Ovary (tissue), 7 donors: ENCODE measurements at regions not wholly inside any gene's neighbourhood (a gene's known extent, or its start where the extent isn't known, plus 50 kb on each side); places are given as distances from the start of the nearest gene placed in this dataset.

Experiments used
- DNase-seq, 5 donors: peaks; one replicate each; pipeline ENCODE4 v3.0.0-alpha.2; 2019 to 2020
- H3K27ac ChIP-seq, 2 donors: fragments of 200-600 bp; one replicate each; pipeline versions ENCODE4 v1.5.1 to v1.8.0; 2019 to 2022
- H3K27me3 ChIP-seq: fragments of 200-600 bp; one replicate; pipeline ENCODE4 v1.8.0; 2022
- H3K36me3 ChIP-seq: fragments of 200-600 bp; sonication (generic); one replicate; pipeline ENCODE4 v1.5.1; 2019
- H3K4me1 ChIP-seq: one replicate; pipeline ENCODE4 v1.8.1; 2013; ENCODE audit warnings: mild to moderate bottlenecking, moderate library complexity; ENCODE audit not compliant: insufficient read depth
- H3K4me3 ChIP-seq: fragments of 200-600 bp; sonication (generic); one replicate; pipeline ENCODE4 v1.5.1; 2017
- H3K9me3 ChIP-seq, 2 donors: fragments of 200-600 bp in 1 of 2; sonication (generic) in 1 of 2; one replicate each; pipeline versions ENCODE4 v1.5.1 to v1.8.1; 2013 to 2019; ENCODE audit warnings: mild to moderate bottlenecking in 1 of 2, moderate library complexity in 1 of 2
- CTCF ChIP-seq, 3 donors: fragments of 450-650 bp in 2 of 3; fragments of 200-600 bp in 1 of 3; IDR thresholded peaks; one replicate each; pipeline versions ENCODE4 v1.5.1 to v1.8.0; 2016 to 2022; ENCODE audit warnings: antibody characterized with exemption in 3 of 3, mild to moderate bottlenecking in 1 of 3
- EP300 ChIP-seq: sonication (generic); formaldehyde crosslinking; IDR thresholded peaks from one replicate; pipeline ENCODE4 v1.6.1; 2017; ENCODE audit warnings: antibody characterized with exemption
- POLR2A ChIP-seq: fragments of 450-650 bp; IDR thresholded peaks from one replicate; pipeline ENCODE4 v1.6.1; 2017; ENCODE audit warnings: antibody characterized with exemption, mild to moderate bottlenecking, moderate library complexity
- WGBS, 3 donors: extraction: QIAGEN DNeasy Blood & Tissue Kit in 1 of 3; methylation state at CpG; one replicate each; pipeline versions ENCODE4 v1.1.5 to v1.1.7; 2013 to 2017; 5-methylcytosine and 5-hydroxymethylcytosine counted together
- intact Hi-C, 4 donors: fragments of 100-400 bp; cut with DNase I; formaldehyde crosslinking; loops; one replicate each; pipeline versions ENCODE4 v1.11.0 to v1.15.1; 2022 to 2023
- donor health status: DM: no; HTN: no; CAD: no; lungs with moderate emphysema.
- donor health status: DM: no; HTN: no; CAD: no.
- donor health status: Bipolar disorder and iron deficiency.
- donor health status: DM: no; HTN: no; CAD: no.
- donor health status: DM: yes; HTN: yes; CAD: no.

GRCh38 chr9:120264528-120264927, 315.4 kb downstream of the CDK5RAP2 start:
- no peak for DNase-seq
- Histone ChIP-seq H3K9me3 (no peaks in the 10 kb centered on the region), H3K4me1 (no peaks in the 10 kb centered on the region), H3K27ac (no peak overlapping the region), H3K4me3 (no peak overlapping the region), H3K27me3 (no peaks in the 10 kb centered on the region), H3K36me3 (no peaks in the 10 kb centered on the region)
- TF ChIP-seq EP300: no peak
- TF ChIP-seq POLR2A: no peak
- no peak for TF ChIP-seq CTCF (IDR thresholded peaks at IDR 0.05)
- intact Hi-C loops: no loop called here

DNA sequence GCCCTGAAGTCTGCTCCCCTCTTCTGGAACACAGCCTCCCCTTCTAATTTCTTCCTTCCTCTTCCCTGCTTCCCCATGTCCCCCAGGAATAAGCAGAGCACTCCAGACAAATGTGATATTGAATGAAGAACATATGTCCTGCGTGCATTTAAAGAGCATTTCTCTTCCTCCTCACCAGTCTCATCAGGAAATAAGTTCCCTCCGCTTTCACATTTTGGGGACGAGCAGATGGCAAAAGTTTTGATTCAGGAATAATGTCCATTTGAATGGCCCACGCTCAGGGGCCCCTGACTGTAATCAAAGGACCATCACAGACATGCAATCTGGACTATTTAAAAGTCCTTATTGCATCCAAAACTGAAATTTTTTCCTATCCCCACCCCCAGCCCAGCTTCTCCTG, 316.1 kb downstream of the CDK5RAP2 start:
- DNase-seq: no peak
- WGBS, 3 donors: 78 to 80% (median 79%) methylated on average over 4 of the region's 4 CpGs
- Histone ChIP-seq H3K4me3 (no peak overlapping the region), H3K9me3 (no peaks in the 10 kb centered on the region), H3K27ac (no peak overlapping the region), H3K36me3 (no peaks in the 10 kb centered on the region), H3K4me1 (no peaks in the 10 kb centered on the region), H3K27me3 (no peaks in the 10 kb centered on the region)
- TF ChIP-seq POLR2A (no peak), EP300 (no peak), CTCF (IDR thresholded peaks at IDR 0.05) (no peak)
- intact Hi-C loops: no loop called here

DNA sequence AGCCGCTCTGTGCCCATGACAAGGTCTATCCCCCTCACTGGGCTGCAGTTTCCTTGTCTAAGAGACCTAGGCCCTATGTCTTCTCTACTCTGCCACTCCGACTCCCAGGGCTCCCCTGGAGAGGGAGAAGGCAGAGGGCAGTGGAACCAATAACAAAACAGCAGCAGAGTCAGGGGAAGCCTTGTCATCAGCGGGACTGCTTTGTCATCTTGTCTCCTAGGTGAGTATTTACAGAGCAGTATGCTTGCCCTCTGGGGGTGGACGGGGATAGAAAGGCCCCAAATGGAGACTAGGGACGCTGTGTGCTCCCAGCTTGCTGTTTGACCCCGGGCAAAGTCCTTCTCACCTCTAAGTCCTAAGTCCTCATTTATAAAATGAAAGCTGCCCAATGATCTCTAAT, 318.5 kb downstream of the CDK5RAP2 start:
- TF ChIP-seq EP300 (no peak), CTCF (IDR thresholded peaks at IDR 0.05) (no peak), POLR2A (no peak)
- H3K36me3 ChIP-seq: no peaks in the 10 kb centered on the region
- no peak overlapping the region for H3K27ac ChIP-seq
- WGBS, 3 donors: 65 to 76% (median 69%) methylated on average over 6 of the region's 6 CpGs
- no peaks in the 10 kb centered on the region for H3K27me3 ChIP-seq
- H3K9me3 ChIP-seq: no peaks in the 10 kb centered on the region
- no peak overlapping the region for H3K4me3 ChIP-seq
- no peaks in the 10 kb centered on the region for H3K4me1 ChIP-seq
- intact Hi-C loops: no loop called here
- no peak for DNase-seq

DNA sequence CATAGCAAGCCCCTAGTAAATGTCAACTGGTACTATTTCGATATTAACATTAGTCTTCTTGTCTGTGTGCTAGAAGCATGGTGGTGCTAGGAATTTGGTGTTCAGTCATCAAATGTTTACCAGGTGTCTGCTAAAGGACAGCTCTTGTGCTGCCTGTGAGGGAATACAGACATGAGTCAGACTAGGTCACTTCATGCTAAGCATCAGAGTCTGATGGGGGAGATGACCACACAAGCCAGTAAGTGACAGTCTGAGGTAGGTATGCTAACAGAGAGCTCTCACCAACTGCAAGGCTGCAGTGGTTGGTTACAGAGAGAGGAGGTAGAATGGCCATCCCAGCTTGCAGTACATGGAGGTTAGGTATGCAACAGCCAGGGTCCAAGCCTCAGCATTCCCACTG, 320.9 kb downstream of the CDK5RAP2 start:
- intact Hi-C loops: no loop called here
- DNase-seq: no peak
- no peaks in the 10 kb centered on the region for H3K9me3 ChIP-seq
- no peaks in the 10 kb centered on the region for H3K4me1 ChIP-seq
- no peaks in the 10 kb centered on the region for H3K36me3 ChIP-seq
- no peak overlapping the region for H3K27ac ChIP-seq
- H3K4me3 ChIP-seq: no peak overlapping the region
- TF ChIP-seq POLR2A (no peak), CTCF (IDR thresholded peaks at IDR 0.05) (no peak), EP300 (no peak)
- WGBS, 3 donors: 90 to 97% (median 94%) methylated on average over 1 of the region's 1 CpG
- no peaks in the 10 kb centered on the region for H3K27me3 ChIP-seq

DNA sequence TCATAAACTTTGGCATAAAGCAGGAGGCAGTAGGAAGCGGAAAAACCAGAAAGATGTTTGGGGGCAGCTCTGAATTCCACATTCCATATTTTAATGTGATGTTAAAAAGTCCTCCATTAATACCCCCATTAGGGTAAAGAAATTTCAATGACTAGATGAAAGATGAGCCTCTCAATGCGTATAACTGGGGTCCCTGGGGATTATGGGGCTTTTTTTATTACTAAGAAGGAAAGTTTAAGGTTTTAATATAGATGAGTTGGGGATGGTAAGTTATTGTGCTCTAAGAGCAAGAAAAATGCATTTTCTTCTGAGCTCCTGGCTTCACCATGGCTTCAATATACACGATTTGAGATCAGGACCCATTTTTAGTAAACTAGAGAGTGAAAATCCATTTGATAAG, 321.9 kb downstream of the CDK5RAP2 start:
- no peak for DNase-seq
- intact Hi-C loops: no loop called here
- WGBS, 3 donors: 49 to 60% (median 52%) methylated on average over 3 of the region's 3 CpGs
- H3K4me1 ChIP-seq: no peaks in the 10 kb centered on the region
- TF ChIP-seq POLR2A: no peak
- no peak for TF ChIP-seq EP300
- no peak for TF ChIP-seq CTCF (IDR thresholded peaks at IDR 0.05)
- no peaks in the 10 kb centered on the region for H3K36me3 ChIP-seq
- H3K27ac ChIP-seq: no peak overlapping the region
- H3K27me3 ChIP-seq: no peaks in the 10 kb centered on the region
- no peak overlapping the region for H3K4me3 ChIP-seq
- no peaks in the 10 kb centered on the region for H3K9me3 ChIP-seq
